ENCODE measurements at regions not wholly inside any gene's neighbourhood (a gene's known extent, or its start where the extent isn't known, plus 50 kb on each side); places are given as distances from the start of the nearest gene placed in this dataset.

DNA sequence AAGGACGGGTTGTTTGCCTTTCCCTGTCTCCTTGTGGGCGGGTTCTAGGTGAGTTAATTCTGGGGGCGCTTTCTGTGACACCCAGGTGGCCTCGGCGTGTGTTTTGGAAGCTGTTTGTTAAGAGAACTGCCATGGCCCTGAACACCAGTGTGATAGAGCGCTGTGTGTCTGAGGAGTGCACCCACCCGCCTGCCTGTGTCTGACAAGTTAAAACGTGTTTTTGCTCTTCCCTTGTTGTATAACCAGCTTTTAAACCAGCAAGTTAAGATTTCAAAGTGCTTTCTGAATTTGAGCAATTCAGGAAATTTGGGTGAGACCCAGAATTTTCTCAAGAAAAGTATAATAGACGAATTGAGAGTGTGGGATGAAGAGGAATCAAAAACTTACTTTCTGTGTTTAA lies 55.2 kb upstream of the HGFAC start:
- TF ChIP-seq, protein P1, sequence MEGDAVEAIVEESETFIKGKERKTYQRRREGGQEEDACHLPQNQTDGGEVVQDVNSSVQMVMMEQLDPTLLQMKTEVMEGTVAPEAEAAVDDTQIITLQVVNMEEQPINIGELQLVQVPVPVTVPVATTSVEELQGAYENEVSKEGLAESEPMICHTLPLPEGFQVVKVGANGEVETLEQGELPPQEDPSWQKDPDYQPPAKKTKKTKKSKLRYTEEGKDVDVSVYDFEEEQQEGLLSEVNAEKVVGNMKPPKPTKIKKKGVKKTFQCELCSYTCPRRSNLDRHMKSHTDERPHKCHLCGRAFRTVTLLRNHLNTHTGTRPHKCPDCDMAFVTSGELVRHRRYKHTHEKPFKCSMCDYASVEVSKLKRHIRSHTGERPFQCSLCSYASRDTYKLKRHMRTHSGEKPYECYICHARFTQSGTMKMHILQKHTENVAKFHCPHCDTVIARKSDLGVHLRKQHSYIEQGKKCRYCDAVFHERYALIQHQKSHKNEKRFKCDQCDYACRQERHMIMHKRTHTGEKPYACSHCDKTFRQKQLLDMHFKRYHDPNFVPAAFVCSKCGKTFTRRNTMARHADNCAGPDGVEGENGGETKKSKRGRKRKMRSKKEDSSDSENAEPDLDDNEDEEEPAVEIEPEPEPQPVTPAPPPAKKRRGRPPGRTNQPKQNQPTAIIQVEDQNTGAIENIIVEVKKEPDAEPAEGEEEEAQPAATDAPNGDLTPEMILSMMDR (IDR thresholded peaks at IDR 0.05) = no peak
- TF ChIP-seq EP300 (IDR thresholded peaks at IDR 0.05) = no peak
